T-cell (primary cell): ENCODE measurements at regions not wholly inside any gene's neighbourhood (a gene's known extent, or its start where the extent isn't known, plus 50 kb on each side); places are given as distances from the start of the nearest gene placed in this dataset.

ENCODE experiments used
- ATAC-seq, 4 experiments: fragments of 200-7000 bp in 3 of 4; fragments of 150-1000 bp in 1 of 4; cut with Tn5 transposase; replicated peaks in 1 of 4; 1 replicate in 3 of 4; 2 replicates in 1 of 4; pipeline ENCODE4 v1.10.0; 2021; ENCODE audit warnings: moderate library complexity in 3 of 4, mild to moderate bottlenecking in 2 of 4, moderate number of reproducible peaks in 1 of 4
- CTCF ChIA-PET, 2 donors: fragments of 300-600 bp; sonication (Branson Sonifier 250); formaldehyde crosslinking; loops; one replicate each; lab custom pipeline; 2022; ENCODE audit warnings: antibody characterized with exemption in 2 of 2; lab: Charles Lee
- POLR2A ChIA-PET, 2 donors: fragments of 300-600 bp; sonication (Branson Sonifier 250); formaldehyde crosslinking; loops; one replicate each; lab custom pipeline; 2022; ENCODE audit warnings: antibody characterized with exemption in 2 of 2; lab: Charles Lee
- DNase-seq, 35 experiments: peaks; one replicate each; pipeline versions ENCODE4 v3.0.0 to v3.0.0-alpha.2; 2013 to 2023
- H3K27ac ChIP-seq: one replicate; pipeline ENCODE4 v1.5.1; 2013; ENCODE audit warnings: low read length
- H3K27me3 ChIP-seq, 2 experiments: replicated peaks in 1 of 2; 1 replicate in 1 of 2; 2 replicates in 1 of 2; pipeline versions ENCODE4 v1.6.1 to v1.7.0; 2013; ENCODE audit warnings: low read length in 1 of 2, mixed read lengths in 1 of 2; ENCODE audit not compliant: control insufficient read depth in 2 of 2, insufficient read depth in 2 of 2; ENCODE audit errors: extremely low read depth in 1 of 2
- H3K36me3 ChIP-seq, 2 donors: 1 replicate in 1 of 2; 2 replicates in 1 of 2; pipeline versions ENCODE4 v1.6.1 to v1.7.0; 2013; ENCODE audit warnings: low read length in 1 of 2; ENCODE audit not compliant: control insufficient read depth in 2 of 2, insufficient read depth in 1 of 2; ENCODE audit errors: extremely low read depth in 1 of 2
- H3K4me1 ChIP-seq, 2 experiments: 1 replicate in 1 of 2; 2 replicates in 1 of 2; pipeline versions ENCODE4 v1.6.1 to v1.7.0; 2013; ENCODE audit warnings: low read length in 2 of 2, mixed read lengths in 1 of 2; ENCODE audit not compliant: insufficient read depth in 2 of 2, control insufficient read depth in 1 of 2; ENCODE audit errors: extremely low read depth in 1 of 2
- H3K4me3 ChIP-seq, 2 donors: 1 replicate in 1 of 2; 2 replicates in 1 of 2; pipeline versions ENCODE4 v1.5.1 to v1.7.0; 2013; ENCODE audit warnings: mild to moderate bottlenecking in 2 of 2, low read length in 1 of 2, moderate library complexity in 1 of 2; ENCODE audit not compliant: control insufficient read depth in 1 of 2; ENCODE audit errors: extremely low read depth in 1 of 2
- H3K9me3 ChIP-seq: 2 replicates; pipeline ENCODE4 v1.7.0; 2013
- H3K27ac Mint-ChIP-seq, 2 donors: one replicate each; pipeline ENCODE4 v1.8.0; 2020 to 2021; ENCODE audit warnings: mild to moderate bottlenecking in 2 of 2, mixed read lengths in 2 of 2
- H3K27me3 Mint-ChIP-seq, 2 donors: one replicate each; pipeline ENCODE4 v1.8.0; 2021 to 2022; ENCODE audit warnings: mixed read lengths in 2 of 2
- H3K36me3 Mint-ChIP-seq: one replicate; pipeline ENCODE4 v1.8.0; 2021; ENCODE audit warnings: mixed read lengths
- H3K4me1 Mint-ChIP-seq, 3 donors: one replicate each; pipeline ENCODE4 v1.8.0; 2020 to 2022; ENCODE audit warnings: mixed read lengths in 3 of 3, mild to moderate bottlenecking in 1 of 3
- H3K4me3 Mint-ChIP-seq, 3 donors: one replicate each; pipeline ENCODE4 v1.8.0; 2020 to 2022; ENCODE audit warnings: mild to moderate bottlenecking in 3 of 3, mixed read lengths in 3 of 3, moderate library complexity in 3 of 3
- H3K9me3 Mint-ChIP-seq, 3 donors: one replicate each; pipeline ENCODE4 v1.8.0; 2020 to 2022; ENCODE audit warnings: mixed read lengths in 3 of 3
- WGBS: methylation state at CpG from one replicate; pipeline ENCODE4 v1.1.5; 2013; ENCODE audit warnings: missing lambda C conversion rate; ENCODE audit not compliant: insufficient coverage; 5-methylcytosine and 5-hydroxymethylcytosine counted together

GRCh38 chr1:29827801-29828525 is 591.6 kb downstream of the PTPRU start:
- H3K27ac Mint-ChIP-seq, result no peak overlapping the region
- H3K4me3 Mint-ChIP-seq, result no peak overlapping the region
- no peaks in the 10 kb centered on the region for H3K36me3 Mint-ChIP-seq
- no peaks in the 10 kb centered on the region for H3K9me3 Mint-ChIP-seq
- no peaks in the 10 kb centered on the region for H3K9me3 ChIP-seq
- no peak for ATAC-seq
- H3K27ac ChIP-seq, result no peak overlapping the region
- no peaks in the 10 kb centered on the region for H3K36me3 ChIP-seq
- CTCF ChIA-PET, result no interaction called here
- no peak for DNase-seq
- peaks cover 14 to 15% of the 10 kb centered on the region in 2 donors for H3K27me3 Mint-ChIP-seq
- peaks cover 0 to 39% of the 10 kb centered on the region in 2 experiments for H3K27me3 ChIP-seq
- 86% methylated on average over 5 of the region's 7 CpGs for WGBS
- no peaks in the 10 kb centered on the region for H3K4me1 Mint-ChIP-seq
- H3K4me3 ChIP-seq, result no peak overlapping the region
- H3K4me1 ChIP-seq, result no peaks in the 10 kb centered on the region
- POLR2A ChIA-PET, result no interaction called here

GRCh38 chr1:29827237-29827750 is 591.0 kb downstream of the PTPRU start:
- ChIA-PET CTCF (no interaction called here), POLR2A (no interaction called here)
- no peak overlapping the region for H3K27ac Mint-ChIP-seq
- Histone ChIP-seq H3K27me3 (peaks cover 0 to 40% of the 10 kb centered on the region in 2 experiments), H3K9me3 (no peaks in the 10 kb centered on the region), H3K36me3 (no peaks in the 10 kb centered on the region), H3K27ac (no peak overlapping the region), H3K4me1 (no peaks in the 10 kb centered on the region), H3K4me3 (no peak overlapping the region)
- peaks cover 17 to 21% of the 10 kb centered on the region in 2 donors for H3K27me3 Mint-ChIP-seq
- DNase-seq, result no peak
- WGBS, result 48% methylated on average over 10 of the region's 12 CpGs
- no peak overlapping the region for H3K4me3 Mint-ChIP-seq
- H3K36me3 Mint-ChIP-seq, result no peaks in the 10 kb centered on the region
- no peaks in the 10 kb centered on the region for H3K4me1 Mint-ChIP-seq
- ATAC-seq, result no peak
- no peaks in the 10 kb centered on the region for H3K9me3 Mint-ChIP-seq

- Mint-ChIP-seq H3K4me1 (no peaks in the 10 kb centered on the region), H3K27me3 (peaks cover 15 to 22% of the 10 kb centered on the region in 2 donors), H3K9me3 (no peaks in the 10 kb centered on the region), H3K27ac (no peak overlapping the region), H3K4me3 (no peak overlapping the region), H3K36me3 (no peaks in the 10 kb centered on the region)
- Histone ChIP-seq H3K4me3 (no peak overlapping the region), H3K9me3 (no peaks in the 10 kb centered on the region), H3K36me3 (no peaks in the 10 kb centered on the region), H3K4me1 (no peaks in the 10 kb centered on the region), H3K27me3 (peaks cover 0 to 40% of the 10 kb centered on the region in 2 experiments), H3K27ac (no peak overlapping the region)
- ChIA-PET CTCF (no interaction called here), POLR2A (no interaction called here)
- ATAC-seq (no peak), DNase-seq (no peak)
- WGBS, result 40% methylated on average over 1 of the region's 5 CpGs
Observed at GRCh38 chr1:29826646-29827045, 590.3 kb downstream of the PTPRU start.

GRCh38 chr1:29825941-29826415 is 589.7 kb downstream of the PTPRU start:
- no peaks in the 10 kb centered on the region for H3K9me3 Mint-ChIP-seq
- Histone ChIP-seq H3K9me3 (no peaks in the 10 kb centered on the region), H3K36me3 (no peaks in the 10 kb centered on the region), H3K4me1 (no peaks in the 10 kb centered on the region), H3K4me3 (no peak overlapping the region), H3K27me3 (peaks cover 0 to 40% of the 10 kb centered on the region in 2 experiments), H3K27ac (no peak overlapping the region)
- peaks cover 21 to 27% of the 10 kb centered on the region in 2 donors for H3K27me3 Mint-ChIP-seq
- H3K27ac Mint-ChIP-seq, result no peak overlapping the region
- ATAC-seq (no peak), DNase-seq (no peak)
- ChIA-PET CTCF (no interaction called here), POLR2A (no interaction called here)
- no peaks in the 10 kb centered on the region for H3K36me3 Mint-ChIP-seq
- H3K4me3 Mint-ChIP-seq, result no peak overlapping the region
- 81% methylated on average over 8 of the region's 10 CpGs for WGBS
- H3K4me1 Mint-ChIP-seq, result no peaks in the 10 kb centered on the region

- no peaks in the 10 kb centered on the region for H3K4me1 ChIP-seq
- Mint-ChIP-seq H3K4me1 (no peaks in the 10 kb centered on the region), H3K36me3 (no peaks in the 10 kb centered on the region), H3K27ac (no peak overlapping the region), H3K4me3 (no peak overlapping the region), H3K27me3 (peaks cover 26 to 31% of the 10 kb centered on the region in 2 donors), H3K9me3 (no peaks in the 10 kb centered on the region)
- H3K36me3 ChIP-seq, result no peaks in the 10 kb centered on the region
- WGBS, result 83% methylated on average over 15 of the region's 15 CpGs
- no peak for ATAC-seq
- H3K27me3 ChIP-seq, result peaks cover 0 to 40% of the 10 kb centered on the region in 2 experiments
- no peaks in the 10 kb centered on the region for H3K9me3 ChIP-seq
- ChIA-PET CTCF (no interaction called here), POLR2A (no interaction called here)
- no peak overlapping the region for H3K27ac ChIP-seq
- no peak overlapping the region for H3K4me3 ChIP-seq
- no peak for DNase-seq
Observed at GRCh38 chr1:29825274-29825940, 589.1 kb downstream of the PTPRU start.

GRCh38 chr1:29824511-29825273 is 588.4 kb downstream of the PTPRU start:
- no peak overlapping the region for H3K4me3 Mint-ChIP-seq
- no peaks in the 10 kb centered on the region for H3K4me1 ChIP-seq
- H3K4me1 Mint-ChIP-seq, result no peaks in the 10 kb centered on the region
- peaks cover 25 to 33% of the 10 kb centered on the region in 2 donors for H3K27me3 Mint-ChIP-seq
- no peaks in the 10 kb centered on the region for H3K9me3 Mint-ChIP-seq
- H3K36me3 ChIP-seq, result no peaks in the 10 kb centered on the region
- no peak overlapping the region for H3K27ac Mint-ChIP-seq
- ChIA-PET POLR2A (no interaction called here), CTCF (no interaction called here)
- no peaks in the 10 kb centered on the region for H3K9me3 ChIP-seq
- H3K36me3 Mint-ChIP-seq, result no peaks in the 10 kb centered on the region
- no peak overlapping the region for H3K27ac ChIP-seq
- DNase-seq (no peak), ATAC-seq (no peak)
- peaks cover 0 to 39% of the 10 kb centered on the region in 2 experiments for H3K27me3 ChIP-seq
- WGBS, result 87% methylated on average over 8 of the region's 15 CpGs
- H3K4me3 ChIP-seq, result no peak overlapping the region
